Hematopoietic multipotent progenitor cell treated with erythropoietin and hydrocortisone succinate and interleukin-3 and kit ligand, for 17 days (in vitro differentiated cells): ENCODE measurements at regions not wholly inside any gene's neighbourhood (a gene's known extent, or its start where the extent isn't known, plus 50 kb on each side); places are given as distances from the start of the nearest gene placed in this dataset.
A peak's percentile ranks its signal among the peaks of the same experiment; 100 is the strongest.

Experiments
- DNase-seq: peaks from one replicate; pipeline ENCODE4 v3.0.0-alpha.2; 2015; ENCODE audit warnings: low spot score

- no peak for DNase-seq
These were observed 68.1 kb downstream of the TEKT4 start for GRCh38 chr2:94939349-94939748.

- DNase-seq: no peak
These were observed 76.1 kb downstream of the TEKT4 start for GRCh38 chr2:94947097-94948016.

GRCh38 chr2:94955702-94956101 lies 69.8 kb upstream of the MAL start:
- no peak for DNase-seq

GRCh38 chr2:94956797-94957391 lies 68.6 kb upstream of the MAL start:
- DNase-seq: peak; percentile 7

- no peak for DNase-seq
These were observed 67.3 kb upstream of the MAL start for GRCh38 chr2:94958245-94958644.

- no peak for DNase-seq
These were observed 65.2 kb upstream of the MAL start for GRCh38 chr2:94960266-94960665.

GRCh38 chr2:94960751-94961150 lies 64.8 kb upstream of the MAL start:
- DNase-seq: no peak

GRCh38 chr2:94964193-94964592 lies 61.3 kb upstream of the MAL start:
- DNase-seq: no peak

- no peak for DNase-seq
These were observed 58.8 kb upstream of the MAL start for GRCh38 chr2:94966689-94967088.

GRCh38 chr2:94970353-94970752 lies 55.2 kb upstream of the MAL start:
- no peak for DNase-seq
